ENCODE measurements at regions not wholly inside any gene's neighbourhood (a gene's known extent, or its start where the extent isn't known, plus 50 kb on each side); places are given as distances from the start of the nearest gene placed in this dataset.

DNA sequence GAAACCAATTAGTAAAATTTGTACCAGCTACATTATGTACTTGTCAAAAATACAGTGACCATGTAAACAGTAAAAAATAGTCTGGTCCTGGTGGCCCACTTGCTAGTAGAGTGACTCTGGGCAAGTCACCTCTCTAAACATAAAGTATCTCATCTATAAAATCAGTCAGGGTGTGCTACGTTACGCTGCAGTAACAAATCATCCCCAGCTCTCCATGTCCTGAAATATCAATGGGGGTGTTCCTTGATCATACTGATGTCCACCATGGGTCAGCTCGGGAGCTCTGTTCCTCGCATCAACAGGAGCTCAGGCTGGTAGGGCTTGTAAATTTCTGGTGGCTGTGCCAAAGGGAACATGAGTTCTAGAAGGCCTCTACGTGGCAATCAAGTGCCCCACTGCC is 268.6 kb downstream of the RAB28 start:
- TF ChIP-seq, protein P1, sequence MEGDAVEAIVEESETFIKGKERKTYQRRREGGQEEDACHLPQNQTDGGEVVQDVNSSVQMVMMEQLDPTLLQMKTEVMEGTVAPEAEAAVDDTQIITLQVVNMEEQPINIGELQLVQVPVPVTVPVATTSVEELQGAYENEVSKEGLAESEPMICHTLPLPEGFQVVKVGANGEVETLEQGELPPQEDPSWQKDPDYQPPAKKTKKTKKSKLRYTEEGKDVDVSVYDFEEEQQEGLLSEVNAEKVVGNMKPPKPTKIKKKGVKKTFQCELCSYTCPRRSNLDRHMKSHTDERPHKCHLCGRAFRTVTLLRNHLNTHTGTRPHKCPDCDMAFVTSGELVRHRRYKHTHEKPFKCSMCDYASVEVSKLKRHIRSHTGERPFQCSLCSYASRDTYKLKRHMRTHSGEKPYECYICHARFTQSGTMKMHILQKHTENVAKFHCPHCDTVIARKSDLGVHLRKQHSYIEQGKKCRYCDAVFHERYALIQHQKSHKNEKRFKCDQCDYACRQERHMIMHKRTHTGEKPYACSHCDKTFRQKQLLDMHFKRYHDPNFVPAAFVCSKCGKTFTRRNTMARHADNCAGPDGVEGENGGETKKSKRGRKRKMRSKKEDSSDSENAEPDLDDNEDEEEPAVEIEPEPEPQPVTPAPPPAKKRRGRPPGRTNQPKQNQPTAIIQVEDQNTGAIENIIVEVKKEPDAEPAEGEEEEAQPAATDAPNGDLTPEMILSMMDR (conservative IDR thresholded peaks at IDR 0.05; ENCODE audit: low read depth, low read length), result no peak
- DNase-seq (ENCODE audit: low read depth), result no peak
- no peak overlapping the region for H3K4me3 ChIP-seq (ENCODE audit: low read depth, low read length)

DNA sequence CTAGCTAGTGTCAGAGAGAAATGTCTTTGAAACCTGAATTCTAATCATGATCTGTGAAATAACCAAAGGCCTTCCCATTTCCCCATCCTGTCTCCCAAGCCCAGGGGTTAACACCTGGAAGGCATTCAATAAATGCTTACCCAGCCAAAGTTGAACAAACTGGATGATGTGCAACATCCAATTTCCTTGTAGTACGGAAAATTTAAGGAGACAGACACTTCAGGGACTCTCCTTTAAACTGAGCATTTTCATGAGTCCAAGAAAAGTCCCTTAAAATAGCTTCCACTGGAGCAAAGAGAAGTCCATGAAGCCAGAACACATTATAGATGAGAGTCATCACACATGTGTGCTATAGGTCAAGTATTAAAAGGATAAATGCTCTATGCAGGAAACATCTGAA is 271.2 kb downstream of the RAB28 start:
- TF ChIP-seq, protein P1 (conservative IDR thresholded peaks at IDR 0.05; ENCODE audit: low read depth, low read length), result no peak
- no peak overlapping the region for H3K4me3 ChIP-seq (ENCODE audit: low read depth, low read length)
- no peak for DNase-seq (ENCODE audit: low read depth)

DNA sequence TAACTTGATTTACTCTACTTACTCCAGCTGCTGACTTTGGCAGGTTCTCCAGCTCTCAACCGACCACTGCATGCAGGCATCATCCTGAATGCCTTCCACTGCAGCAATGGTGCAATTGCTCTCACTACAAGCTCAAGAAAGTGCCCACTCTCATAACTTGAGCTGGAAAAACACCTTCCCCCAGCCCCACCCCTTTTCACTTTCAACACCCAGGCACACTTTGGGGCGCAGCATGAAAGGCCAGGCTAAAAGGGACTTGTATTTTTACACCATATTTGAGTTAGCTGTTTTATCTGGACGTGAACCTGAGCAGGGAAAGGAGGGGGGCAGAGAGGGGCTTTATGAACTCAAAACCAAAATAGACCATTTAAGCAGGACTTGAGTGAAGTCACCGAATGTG is 274.5 kb downstream of the RAB28 start:
- H3K4me3 ChIP-seq (ENCODE audit: low read depth, low read length), result no peak overlapping the region
- no peak for DNase-seq (ENCODE audit: low read depth)
- TF ChIP-seq, protein P1 (conservative IDR thresholded peaks at IDR 0.05; ENCODE audit: low read depth, low read length), result no peak

DNA sequence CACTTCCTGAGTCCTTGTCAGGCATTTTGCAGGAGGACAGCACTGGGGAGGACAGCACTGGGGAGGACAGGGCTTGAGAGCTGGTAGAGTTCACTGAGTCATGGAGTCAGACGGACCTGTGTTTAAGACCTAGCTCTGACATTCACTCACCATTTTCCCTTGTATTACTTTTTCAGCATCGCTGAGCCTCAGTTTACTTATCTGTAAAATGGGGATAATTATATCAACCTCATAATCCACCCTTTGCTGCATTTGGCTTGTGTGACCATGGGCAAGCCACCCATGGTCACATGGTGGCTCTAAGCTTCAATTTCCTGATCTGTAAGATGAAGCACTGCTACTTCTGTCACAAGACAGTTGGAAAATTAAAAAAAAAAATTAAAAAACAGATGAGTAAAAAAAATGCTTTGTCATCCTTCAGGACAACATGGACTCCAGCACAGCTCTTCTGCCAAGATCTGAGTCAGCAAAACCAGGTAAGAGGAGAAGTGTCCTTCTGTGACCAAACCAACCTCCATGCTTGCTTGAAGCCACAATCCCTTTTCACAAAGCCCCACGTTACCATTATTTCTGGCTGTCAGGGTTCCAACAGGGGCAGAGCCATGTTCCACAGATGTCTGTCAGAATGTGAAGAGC is 275.5 kb downstream of the RAB28 start:
- no peak for DNase-seq (ENCODE audit: low read depth)

DNA sequence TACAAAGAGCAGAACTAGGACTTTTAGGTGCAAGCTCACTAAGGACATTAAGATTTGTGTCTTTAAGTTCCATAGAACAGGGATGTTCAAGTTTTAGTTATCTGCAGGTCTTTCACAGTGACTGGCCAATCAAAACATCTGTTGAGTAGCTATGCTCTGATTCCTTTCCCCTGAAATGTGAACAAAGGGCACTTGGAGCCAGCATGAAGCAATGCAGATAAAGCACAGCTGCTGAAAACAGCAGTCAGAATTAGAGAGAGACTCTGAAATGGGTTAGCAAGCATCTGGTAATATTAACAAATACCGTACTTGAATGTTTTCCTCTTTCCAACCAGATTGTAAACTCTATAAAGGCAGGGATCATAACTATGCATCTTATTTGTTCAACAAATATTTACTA is 276.9 kb downstream of the RAB28 start:
- TF ChIP-seq, protein P1 (conservative IDR thresholded peaks at IDR 0.05; ENCODE audit: low read depth, low read length), result no peak
- no peak for DNase-seq (ENCODE audit: low read depth)
- H3K4me3 ChIP-seq (ENCODE audit: low read depth, low read length), result no peak overlapping the region

More for the DNA sequence above, 275.5 kb downstream of the RAB28 start:
- no peak overlapping the region for H3K4me3 ChIP-seq (ENCODE audit: low read depth, low read length)
- TF ChIP-seq, protein P1 (conservative IDR thresholded peaks at IDR 0.05; ENCODE audit: low read depth, low read length), result no peak

DNA sequence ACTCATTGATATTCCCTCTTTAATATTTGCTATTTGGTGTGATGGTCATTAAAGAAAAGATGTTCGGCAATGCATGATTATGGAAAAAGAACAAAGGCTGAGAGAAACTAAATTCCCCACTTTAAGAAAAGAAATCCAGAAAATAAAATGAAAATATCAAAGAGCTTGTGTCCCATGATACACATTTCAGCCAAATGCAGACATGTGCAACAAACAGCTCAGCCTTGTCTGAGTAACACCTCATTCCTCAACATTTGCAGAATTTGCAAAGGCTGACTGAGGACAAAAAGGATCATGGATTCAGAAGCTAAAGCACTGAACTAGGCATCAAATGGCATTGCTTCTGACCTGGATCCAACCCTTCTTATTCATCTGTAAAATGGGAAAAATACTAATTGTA is 281.0 kb downstream of the RAB28 start:
- H3K4me3 ChIP-seq (ENCODE audit: low read depth, low read length), result no peak overlapping the region
- TF ChIP-seq, protein P1 (conservative IDR thresholded peaks at IDR 0.05; ENCODE audit: low read depth, low read length), result no peak

DNA sequence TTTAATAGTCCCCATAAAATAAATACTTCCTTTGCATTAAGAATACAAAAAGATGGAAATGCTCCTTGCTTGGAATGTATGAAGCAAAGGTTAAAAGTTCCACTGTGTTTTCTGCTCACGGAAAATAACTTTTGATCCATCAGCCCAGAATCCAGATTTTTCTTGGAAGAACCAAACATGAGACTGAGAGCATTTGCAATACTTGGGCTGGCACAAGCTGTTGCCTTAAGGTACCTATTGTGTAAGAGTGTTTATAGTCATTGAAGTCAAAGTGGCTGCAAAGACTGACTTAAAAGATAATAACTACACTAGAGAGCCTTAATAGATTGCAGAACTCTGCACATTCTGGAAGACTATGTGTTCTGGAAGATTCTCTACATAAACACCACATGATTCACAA is 281.4 kb downstream of the RAB28 start:
- no peak overlapping the region for H3K4me3 ChIP-seq (ENCODE audit: low read depth, low read length)
- TF ChIP-seq, protein P1 (conservative IDR thresholded peaks at IDR 0.05; ENCODE audit: low read depth, low read length), result no peak
- DNase-seq (ENCODE audit: low read depth), result no peak

More for the DNA sequence above, 281.0 kb downstream of the RAB28 start:
- no peak for DNase-seq (ENCODE audit: low read depth)

All from epithelial cell of proximal tubule (primary cell).